HG03378 (cell line): ENCODE measurements at regions not wholly inside any gene's neighbourhood (a gene's known extent, or its start where the extent isn't known, plus 50 kb on each side); places are given as distances from the start of the nearest gene placed in this dataset.

Experiments used
- ATAC-seq: cut with Tn5 transposase; IDR thresholded peaks from one replicate; pipeline ENCODE4 v1.9.1; 2021; ENCODE audit warnings: mild to moderate bottlenecking, moderate library complexity; ENCODE audit not compliant: unreplicated experiment

GRCh38 chr22:48367731-48368130, 1459.9 kb downstream of the BRD1 start:
- ATAC-seq, result no peak

GRCh38 chr22:48366591-48366990, 1461.1 kb downstream of the BRD1 start:
- ATAC-seq, result no peak

- ATAC-seq, result no peak
These were observed 1461.6 kb downstream of the BRD1 start for GRCh38 chr22:48366056-48366455.

GRCh38 chr22:48365386-48365785, 1462.3 kb downstream of the BRD1 start:
- ATAC-seq, result no peak

GRCh38 chr22:48362721-48363404, 1464.8 kb downstream of the BRD1 start:
- ATAC-seq, result no peak

GRCh38 chr22:48361099-48361639, 1466.5 kb downstream of the BRD1 start:
- ATAC-seq, result no peak

GRCh38 chr22:48359613-48359965, 1468.1 kb downstream of the BRD1 start:
- ATAC-seq, result no peak

GRCh38 chr22:48358886-48359612, 1468.6 kb downstream of the BRD1 start:
- ATAC-seq, result no peak

- ATAC-seq, result no peak
These were observed 1469.7 kb downstream of the BRD1 start for GRCh38 chr22:48357961-48358360.

GRCh38 chr22:48357196-48357595, 1470.5 kb downstream of the BRD1 start:
- no peak for ATAC-seq

- ATAC-seq, result no peak
These were observed 1470.9 kb downstream of the BRD1 start for GRCh38 chr22:48356731-48357130.

- no peak for ATAC-seq
These were observed 1473.6 kb downstream of the BRD1 start for GRCh38 chr22:48354096-48354495.

GRCh38 chr22:48353116-48353947, 1474.3 kb downstream of the BRD1 start:
- ATAC-seq, result no peak

GRCh38 chr22:48352086-48352911, 1475.4 kb downstream of the BRD1 start:
- ATAC-seq, result no peak

GRCh38 chr22:48351376-48352085, 1476.1 kb downstream of the BRD1 start:
- no peak for ATAC-seq

GRCh38 chr22:48350456-48350855, 1477.2 kb downstream of the BRD1 start:
- ATAC-seq, result no peak

GRCh38 chr22:48348855-48349254, 1478.8 kb downstream of the BRD1 start:
- no peak for ATAC-seq

GRCh38 chr22:48347311-48347710, 1480.4 kb downstream of the BRD1 start:
- ATAC-seq, result no peak

GRCh38 chr22:48346911-48347310, 1480.8 kb downstream of the BRD1 start:
- no peak for ATAC-seq

- ATAC-seq, result no peak
These were observed 1481.4 kb downstream of the BRD1 start for GRCh38 chr22:48346311-48346710.
